Activated T-cell treated with anti-CD3 and anti-CD28 coated beads, Interleukin-2, amount 50 U/mL, for 48 hours (primary cell): ENCODE measurements at regions not wholly inside any gene's neighbourhood (a gene's known extent, or its start where the extent isn't known, plus 50 kb on each side); places are given as distances from the start of the nearest gene placed in this dataset.
"Not testable (repeated sequence)": the region's sequence is repeated elsewhere in the genome, so short reads cannot be mapped to it uniquely, and the experiment has no call there.

ENCODE experiments used
- DNase-seq, 2 experiments: peaks; one replicate each; pipeline ENCODE4 v3.0.0-alpha.2; 2020

DNA sequence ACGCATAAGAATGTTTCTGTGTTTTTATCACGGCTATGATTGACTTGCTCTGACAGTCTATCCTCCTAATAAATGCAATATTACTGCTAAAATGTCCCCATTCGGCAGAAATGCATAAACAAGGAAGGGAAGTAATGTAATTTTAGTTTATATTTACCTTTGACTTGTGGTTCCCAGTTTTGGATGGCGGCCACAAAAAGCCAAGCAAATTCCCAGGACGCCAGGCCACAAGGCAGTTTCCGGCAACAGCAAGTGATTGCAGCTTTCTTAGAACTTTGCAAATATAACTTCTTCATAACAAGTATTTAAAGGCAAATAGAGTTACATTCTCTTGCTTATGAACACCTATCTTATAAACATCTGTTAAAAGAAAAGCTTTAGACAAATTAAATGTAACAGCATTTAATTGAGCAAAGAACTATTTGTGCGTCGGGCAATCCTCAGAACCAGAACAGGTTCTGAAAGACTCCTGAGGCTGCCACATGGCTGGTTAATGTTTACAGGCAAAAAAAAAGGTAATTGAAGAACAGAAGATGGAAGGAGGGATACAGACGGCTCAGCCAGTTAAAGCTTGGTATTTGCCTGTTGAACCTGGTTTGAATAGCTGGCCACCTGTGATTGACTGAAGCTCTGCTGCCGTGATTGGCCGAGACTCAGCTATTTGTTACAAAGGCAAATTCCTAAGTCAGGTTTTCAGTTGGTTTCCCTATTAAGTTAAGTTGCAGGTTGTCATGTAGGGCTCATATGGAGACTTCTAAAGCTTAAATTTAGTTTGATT, 80.8 kb downstream of the C21orf91 start:
- no peak for DNase-seq

DNA sequence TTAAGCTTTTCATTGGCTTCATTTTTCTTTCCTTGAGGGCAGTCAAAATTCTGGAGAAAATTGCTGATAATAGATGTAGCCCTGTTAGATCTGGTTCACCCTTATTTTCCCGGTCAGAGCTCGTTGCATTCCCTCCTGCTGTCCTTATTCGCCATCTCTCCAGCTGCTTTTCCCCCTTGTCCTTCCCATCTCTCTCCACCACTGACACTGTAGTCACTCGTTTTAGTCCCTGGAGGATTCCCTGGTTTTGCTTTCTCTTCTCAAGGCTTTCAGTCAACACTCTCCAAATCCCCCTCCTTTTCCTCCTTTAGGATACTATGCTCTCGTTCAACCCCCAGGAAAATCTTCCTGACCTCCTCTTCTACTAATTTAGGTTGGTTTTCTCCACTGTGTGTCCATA, 83.1 kb downstream of the C21orf91 start:
- no peak for DNase-seq

- no peak for DNase-seq
Measured at GRCh38 chr21:17733209-17733608, 85.9 kb downstream of the C21orf91 start.

GRCh38 chr21:17732306-17732705, 86.8 kb downstream of the C21orf91 start:
- no peak for DNase-seq

DNA sequence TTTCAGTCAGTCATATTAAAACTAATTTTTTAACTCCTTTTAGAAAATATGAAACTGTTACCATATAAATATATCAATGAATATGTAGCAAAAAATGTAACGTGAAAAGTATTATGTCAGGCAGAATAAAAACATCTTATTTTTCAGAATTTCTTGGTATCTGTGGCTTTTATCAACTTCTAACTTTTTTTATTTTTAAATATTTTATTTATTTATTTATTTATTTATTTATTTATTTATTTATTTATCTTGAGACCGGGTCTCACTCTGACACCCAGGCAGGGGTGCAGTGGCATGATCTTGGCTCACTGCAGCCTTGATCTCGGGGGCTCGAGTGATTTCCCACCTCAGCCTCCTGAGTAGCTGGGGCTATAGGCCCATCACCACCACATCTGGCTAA, 87.6 kb downstream of the C21orf91 start:
- no peak for DNase-seq

DNA sequence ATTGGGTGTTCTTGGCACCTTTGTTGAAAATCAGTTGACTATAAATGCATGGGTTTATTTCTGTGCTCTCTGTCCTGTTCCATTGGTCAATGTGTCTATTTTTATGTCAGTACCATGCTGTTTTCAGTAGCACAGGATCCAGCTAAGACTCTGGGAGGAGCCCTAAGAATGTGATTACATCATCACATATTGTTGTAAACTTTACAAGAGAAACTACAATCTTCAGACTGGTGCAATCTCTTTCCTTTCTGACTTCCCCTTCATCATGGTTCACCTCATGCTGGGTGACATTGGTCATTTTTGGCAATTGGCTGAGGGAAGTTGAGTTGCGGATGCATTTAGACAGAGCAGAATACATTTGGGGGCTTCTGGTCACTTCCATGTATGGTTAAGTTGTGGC, 88.4 kb downstream of the C21orf91 start:
- no peak for DNase-seq

- no peak for DNase-seq
Measured at GRCh38 chr21:17729455-17729854, 89.7 kb downstream of the C21orf91 start.

DNA sequence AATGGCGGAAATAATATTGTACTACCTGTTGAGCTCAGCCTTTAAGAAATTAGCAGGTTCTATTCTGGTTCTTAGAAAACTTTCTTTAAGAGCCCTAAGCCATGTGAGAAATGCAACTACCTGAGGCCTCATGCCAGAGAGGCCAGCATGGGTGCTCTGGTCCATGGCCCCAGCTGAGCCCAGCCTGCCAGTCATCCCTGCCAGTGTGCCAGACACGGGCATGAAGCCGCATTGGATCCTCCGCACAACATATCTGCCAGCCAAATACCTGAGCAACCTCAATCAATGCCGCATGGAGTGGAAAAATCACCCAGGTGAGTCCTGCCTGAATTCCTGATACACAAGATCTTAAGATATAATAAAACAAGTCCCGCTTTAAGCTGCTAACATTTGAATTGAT, 91.8 kb downstream of the C21orf91 start:
- DNase-seq = no peak

GRCh38 chr21:17726047-17726829, 92.9 kb downstream of the C21orf91 start:
- DNase-seq = no peak

- no peak for DNase-seq
Measured at GRCh38 chr21:17725339-17725738, 93.8 kb downstream of the C21orf91 start.

DNA sequence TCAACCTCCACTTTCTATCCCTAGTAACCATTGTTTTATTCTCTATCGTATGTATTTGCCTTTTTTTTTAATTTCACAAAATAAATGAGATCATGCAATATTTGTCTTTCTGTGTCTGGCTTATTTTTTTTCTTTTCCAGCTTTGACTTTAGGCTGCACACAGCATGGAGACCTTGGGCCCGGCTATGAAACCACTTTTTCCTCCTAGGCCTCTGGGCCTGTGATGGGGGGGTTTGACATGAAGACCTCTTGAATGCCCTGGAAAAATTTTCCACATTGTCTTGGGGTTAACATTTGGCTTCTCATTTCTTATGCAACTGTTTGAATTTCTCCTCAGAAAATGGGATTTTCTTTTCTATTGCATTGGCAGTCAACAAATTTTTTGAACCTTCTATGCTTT, 100.2 kb upstream of the BTG3 start:
- DNase-seq = no peak

GRCh38 chr21:17711896-17712295, 99.2 kb upstream of the BTG3 start:
- no peak for DNase-seq

DNA sequence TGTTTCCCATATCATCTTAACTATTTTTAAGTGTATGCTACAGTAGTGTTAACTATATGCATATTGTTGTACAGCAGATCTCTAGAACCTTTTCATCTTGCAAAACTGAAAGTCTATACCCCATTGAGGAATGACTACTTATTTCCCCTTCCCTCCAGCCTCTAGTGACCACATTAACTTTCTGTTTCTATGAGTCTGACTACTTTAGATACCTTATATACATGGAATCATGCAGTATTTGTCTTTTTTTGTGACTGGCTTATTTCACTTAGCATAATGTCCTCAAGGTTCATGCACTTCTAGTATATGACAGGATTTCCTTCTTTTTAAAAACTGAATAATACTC, 96.5 kb upstream of the BTG3 start:
- DNase-seq = no peak

DNA sequence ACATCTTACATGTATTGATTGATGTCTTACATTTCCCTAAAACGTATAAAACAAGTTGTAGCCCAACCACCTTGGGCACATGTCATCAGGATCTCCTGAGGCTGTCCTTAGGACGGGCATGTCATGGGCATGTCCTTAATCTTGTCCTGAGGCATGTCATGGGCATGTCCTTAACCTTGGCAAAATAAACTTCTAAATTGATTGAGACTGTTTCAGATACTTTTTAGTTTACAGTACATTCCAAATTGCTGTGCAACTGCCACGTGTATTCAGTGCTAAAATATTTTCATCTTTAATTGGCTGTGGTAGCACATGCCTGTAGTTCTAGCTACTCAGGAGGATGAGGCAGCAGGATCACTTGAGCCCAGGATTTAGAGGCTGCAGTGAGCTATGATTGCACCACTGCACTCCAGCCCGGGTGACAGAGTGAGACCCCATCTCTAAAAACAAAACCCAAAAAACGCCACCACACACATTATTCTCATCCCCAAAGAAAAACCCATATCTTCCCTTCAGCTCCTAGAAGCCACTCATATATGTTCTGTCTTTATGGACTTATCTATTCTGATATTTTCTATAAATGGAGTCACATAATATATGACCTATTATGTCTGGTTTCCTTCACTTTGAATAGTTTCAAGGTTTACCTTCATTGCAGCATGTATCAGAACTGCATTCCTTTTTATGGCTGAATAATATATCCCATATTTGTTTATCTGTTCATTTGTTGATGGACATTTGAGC, 96.0 kb upstream of the BTG3 start:
- DNase-seq = no peak

GRCh38 chr21:17699524-17700189, 87.0 kb upstream of the BTG3 start:
- no peak for DNase-seq

DNA sequence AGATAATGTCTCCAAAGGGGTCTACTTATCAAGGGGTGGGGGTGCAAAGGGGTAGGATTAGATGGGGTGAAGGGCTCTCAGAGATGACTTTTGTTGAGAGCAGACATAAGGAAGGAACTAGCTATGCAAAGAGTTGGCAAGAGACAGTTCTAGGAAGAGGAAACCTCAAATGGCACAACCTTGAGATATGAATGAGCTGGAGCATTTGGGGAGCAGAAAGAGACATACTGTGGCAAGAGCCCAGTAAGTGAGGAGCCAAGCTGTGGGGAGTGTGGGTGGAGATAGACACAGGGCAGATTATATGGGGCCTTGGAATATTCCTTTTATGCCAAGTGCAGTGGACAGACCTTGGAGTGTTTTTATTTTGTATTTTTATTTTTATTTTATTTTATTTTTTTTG, 84.8 kb upstream of the BTG3 start:
- no peak for DNase-seq

DNA sequence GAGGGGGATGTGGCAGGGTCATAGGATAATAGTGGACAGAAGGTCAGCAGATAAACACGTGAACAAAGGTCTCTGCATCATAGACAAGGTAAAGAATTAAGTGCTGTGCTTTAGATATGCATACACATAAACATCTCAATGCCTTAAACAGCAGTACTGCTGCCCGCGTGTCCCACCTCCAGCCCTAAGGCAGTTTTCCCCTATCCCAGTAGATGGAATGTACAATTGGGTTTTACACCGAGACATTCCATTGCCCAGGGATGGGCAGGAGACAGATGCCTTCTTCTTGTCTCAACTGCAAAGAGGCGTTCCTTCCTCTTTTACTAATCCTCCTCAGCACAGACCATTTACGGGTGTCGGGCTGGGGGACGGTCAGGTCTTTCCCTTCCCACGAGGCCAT, 81.7 kb upstream of the BTG3 start:
- DNase-seq = not testable (repeated sequence)

DNA sequence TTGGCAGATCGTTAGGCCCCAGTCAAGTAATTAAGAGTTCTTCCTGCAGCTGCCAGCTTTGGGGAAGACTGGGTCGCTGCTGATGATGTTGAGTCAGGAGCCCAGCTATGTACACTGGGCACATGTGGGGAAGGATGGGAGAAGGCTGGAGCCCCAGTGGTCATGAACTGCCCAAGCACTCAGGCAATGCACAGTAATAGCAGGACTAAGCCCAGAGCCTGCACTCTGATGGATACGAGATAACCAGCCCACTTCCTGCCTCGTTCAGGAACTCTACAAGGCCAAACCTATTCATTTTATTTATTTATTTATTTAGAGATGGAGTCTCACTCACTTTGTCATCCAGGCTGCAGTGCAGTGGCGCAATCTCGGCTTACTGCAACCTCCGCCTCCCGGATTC, 81.1 kb upstream of the BTG3 start:
- no peak for DNase-seq

GRCh38 chr21:17690078-17690494, 77.4 kb upstream of the BTG3 start:
- no peak for DNase-seq

DNA sequence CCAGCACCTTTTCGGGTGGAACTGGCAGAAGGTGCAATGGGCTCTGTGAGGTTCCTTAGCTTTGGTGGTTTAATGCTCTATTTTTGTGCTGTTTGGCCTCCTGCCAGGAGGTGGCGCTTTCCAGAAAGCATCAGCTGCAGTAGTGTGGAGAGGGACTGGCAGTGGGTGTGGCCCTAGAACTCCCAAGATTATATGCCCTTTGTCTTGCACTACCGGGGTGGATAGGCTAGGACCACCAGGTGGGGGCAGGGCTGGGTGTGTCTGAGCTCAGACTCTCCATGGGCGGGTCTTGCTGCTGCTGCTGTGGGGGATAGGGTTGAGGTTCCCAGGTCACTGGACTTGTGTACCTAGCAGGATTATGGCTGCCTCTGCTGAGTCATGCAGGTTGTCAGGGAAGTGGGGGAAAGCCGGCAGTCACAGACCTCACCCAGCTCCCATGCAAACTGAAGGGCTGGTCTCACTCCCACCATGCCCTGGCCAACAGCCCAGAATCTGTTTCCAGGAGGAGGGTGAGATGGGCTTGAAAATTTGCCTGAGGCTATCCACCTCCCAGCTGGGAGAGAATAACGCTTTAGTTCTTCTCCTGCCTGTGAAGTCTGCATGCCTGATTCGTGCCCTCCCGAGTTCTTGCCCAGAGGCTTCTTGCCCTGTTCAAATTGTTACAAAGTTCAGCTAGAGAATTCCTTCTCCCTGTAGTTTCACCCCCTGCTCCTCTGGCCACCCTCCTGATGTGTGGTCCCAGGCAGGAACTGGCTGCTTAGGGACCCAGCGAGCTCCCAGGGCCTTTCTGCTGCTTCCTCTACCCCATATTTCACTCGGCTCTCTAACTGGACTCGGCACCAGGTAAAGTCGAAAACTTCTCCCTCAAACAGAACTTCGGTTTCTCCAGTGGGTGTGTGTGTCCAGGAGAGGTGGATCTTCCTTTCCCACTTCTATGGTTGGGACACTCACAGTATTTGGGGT, 76.5 kb upstream of the BTG3 start:
- DNase-seq = peak; percentile 72 to 75

DNA sequence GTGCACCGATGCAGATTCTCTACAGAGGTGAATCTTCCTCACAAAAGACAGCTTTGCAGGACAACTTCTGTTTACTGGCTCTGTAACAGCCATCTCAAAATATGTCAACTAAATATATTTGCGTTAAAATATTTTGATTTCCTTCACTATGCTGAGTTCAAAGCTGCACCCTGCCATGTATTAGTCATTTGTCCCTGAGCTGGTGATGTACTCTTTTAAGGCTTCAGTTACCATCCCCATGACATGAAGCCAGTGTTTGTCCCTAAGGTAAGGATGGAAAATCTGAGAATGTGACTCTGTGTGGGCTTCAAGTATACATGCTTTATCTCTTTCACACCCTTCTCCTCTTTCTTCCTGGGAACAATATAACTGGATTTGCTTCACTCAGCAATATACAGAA, 70.2 kb upstream of the BTG3 start:
- no peak for DNase-seq

- no peak for DNase-seq
Measured at GRCh38 chr21:17679002-17679600, 66.4 kb upstream of the BTG3 start.
